Coronary artery (tissue), 2 donors: ENCODE measurements at regions not wholly inside any gene's neighbourhood (a gene's known extent, or its start where the extent isn't known, plus 50 kb on each side); places are given as distances from the start of the nearest gene placed in this dataset.

Source experiments
- DNase-seq: peaks from one replicate; pipeline ENCODE4 v3.0.0-alpha.2; 2017; ENCODE audit warnings: low spot score
- H3K27ac ChIP-seq, 2 donors: fragments of 200-600 bp; sonication (generic); one replicate each; pipeline ENCODE4 v1.5.1; 2016 to 2019
- H3K4me3 ChIP-seq: fragments of 200-600 bp; sonication (generic); 2 replicates; pipeline ENCODE4 v1.5.1; 2016; ENCODE audit warnings: mild to moderate bottlenecking, moderate library complexity
- TF ChIP-seq, protein P1 (sequence below): fragments of 200-600 bp; sonication (generic); IDR thresholded peaks from one replicate; pipeline ENCODE4 v1.5.1; 2019; ENCODE audit warnings: antibody characterized with exemption

DNA sequence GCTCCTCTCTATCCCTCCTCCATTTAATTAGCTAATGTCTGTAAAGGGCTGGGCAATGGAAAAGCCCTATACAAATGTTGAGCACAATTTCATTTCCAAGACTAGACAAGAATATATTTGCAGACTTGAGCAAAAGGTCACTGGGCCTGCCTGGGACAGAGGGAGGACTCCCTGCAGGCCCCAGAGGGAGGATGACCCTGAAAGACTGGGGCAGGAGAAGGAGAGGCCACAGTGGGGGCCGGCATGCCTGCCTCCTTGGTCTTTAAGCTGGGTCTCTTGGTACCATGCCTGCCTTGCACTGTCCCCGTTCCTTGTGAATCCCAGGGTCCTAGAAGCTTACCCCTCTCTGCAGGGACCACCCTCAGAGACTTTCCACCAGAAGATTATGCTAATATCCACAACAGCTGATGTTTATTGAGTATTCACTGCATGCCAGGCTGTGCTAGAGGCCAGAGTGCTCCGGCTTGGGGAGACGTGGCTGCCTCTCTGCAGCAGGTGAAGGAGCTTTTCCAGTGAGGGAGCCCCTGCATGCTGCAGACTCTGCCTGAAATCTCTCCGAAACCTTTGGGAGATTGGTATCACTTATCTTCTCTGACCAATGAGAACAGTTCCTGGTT lies 72.7 kb upstream of the HSPA9 start:
- TF ChIP-seq, protein P1, sequence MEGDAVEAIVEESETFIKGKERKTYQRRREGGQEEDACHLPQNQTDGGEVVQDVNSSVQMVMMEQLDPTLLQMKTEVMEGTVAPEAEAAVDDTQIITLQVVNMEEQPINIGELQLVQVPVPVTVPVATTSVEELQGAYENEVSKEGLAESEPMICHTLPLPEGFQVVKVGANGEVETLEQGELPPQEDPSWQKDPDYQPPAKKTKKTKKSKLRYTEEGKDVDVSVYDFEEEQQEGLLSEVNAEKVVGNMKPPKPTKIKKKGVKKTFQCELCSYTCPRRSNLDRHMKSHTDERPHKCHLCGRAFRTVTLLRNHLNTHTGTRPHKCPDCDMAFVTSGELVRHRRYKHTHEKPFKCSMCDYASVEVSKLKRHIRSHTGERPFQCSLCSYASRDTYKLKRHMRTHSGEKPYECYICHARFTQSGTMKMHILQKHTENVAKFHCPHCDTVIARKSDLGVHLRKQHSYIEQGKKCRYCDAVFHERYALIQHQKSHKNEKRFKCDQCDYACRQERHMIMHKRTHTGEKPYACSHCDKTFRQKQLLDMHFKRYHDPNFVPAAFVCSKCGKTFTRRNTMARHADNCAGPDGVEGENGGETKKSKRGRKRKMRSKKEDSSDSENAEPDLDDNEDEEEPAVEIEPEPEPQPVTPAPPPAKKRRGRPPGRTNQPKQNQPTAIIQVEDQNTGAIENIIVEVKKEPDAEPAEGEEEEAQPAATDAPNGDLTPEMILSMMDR = no peak
- no peak for DNase-seq
- H3K27ac ChIP-seq = no peak overlapping the region
- no peak overlapping the region for H3K4me3 ChIP-seq

DNA sequence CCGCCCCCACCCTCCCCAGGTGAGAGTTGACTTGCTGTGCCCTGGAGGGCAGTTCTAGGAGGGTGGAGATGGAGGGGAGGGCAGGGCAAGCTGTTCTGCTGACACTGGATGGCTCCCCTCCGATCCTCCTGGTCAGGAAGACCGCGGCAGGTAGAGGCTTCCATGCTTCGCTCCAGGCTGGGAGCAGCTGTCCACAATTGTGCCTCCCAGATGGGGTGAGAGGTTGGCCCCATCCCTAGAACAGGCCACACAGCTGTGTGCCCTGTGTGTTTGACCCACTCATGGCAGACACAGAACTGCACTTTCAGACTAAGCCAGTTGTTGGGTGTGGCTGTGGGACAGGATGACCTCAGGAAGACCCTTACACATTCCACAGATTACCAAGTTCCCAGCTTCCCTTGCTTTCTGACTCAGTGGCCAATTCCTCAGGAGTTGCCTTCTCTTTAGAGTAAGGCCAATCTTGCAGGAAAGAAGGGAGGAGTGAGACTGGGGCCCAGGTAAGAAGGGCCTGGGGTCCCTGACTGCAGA lies 72.1 kb upstream of the HSPA9 start:
- no peak overlapping the region for H3K4me3 ChIP-seq
- no peak overlapping the region for H3K27ac ChIP-seq
- TF ChIP-seq, protein P1 = no peak
- DNase-seq = no peak

DNA sequence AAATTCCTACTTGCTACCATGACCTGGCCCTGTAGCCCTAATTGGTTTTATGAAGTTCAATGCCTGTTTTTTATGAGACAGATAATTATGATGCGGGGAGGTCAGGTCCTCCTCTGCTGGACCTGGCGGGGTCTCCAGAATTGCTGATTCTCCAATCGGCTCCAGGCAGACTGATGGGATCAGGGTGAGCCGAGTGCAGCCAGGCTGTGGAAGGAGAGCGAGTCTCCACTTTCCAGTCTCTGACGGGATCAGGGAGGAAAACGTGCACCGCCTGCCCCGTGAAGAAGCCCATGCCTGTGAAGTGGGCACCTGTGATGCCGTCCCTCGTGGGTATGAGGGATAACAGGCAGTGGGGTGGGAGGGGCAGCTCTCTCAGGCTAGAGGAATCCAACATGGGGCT lies 71.5 kb upstream of the HSPA9 start:
- Histone ChIP-seq H3K27ac (no peak overlapping the region), H3K4me3 (no peak overlapping the region)
- DNase-seq = no peak
- TF ChIP-seq, protein P1 = no peak

DNA sequence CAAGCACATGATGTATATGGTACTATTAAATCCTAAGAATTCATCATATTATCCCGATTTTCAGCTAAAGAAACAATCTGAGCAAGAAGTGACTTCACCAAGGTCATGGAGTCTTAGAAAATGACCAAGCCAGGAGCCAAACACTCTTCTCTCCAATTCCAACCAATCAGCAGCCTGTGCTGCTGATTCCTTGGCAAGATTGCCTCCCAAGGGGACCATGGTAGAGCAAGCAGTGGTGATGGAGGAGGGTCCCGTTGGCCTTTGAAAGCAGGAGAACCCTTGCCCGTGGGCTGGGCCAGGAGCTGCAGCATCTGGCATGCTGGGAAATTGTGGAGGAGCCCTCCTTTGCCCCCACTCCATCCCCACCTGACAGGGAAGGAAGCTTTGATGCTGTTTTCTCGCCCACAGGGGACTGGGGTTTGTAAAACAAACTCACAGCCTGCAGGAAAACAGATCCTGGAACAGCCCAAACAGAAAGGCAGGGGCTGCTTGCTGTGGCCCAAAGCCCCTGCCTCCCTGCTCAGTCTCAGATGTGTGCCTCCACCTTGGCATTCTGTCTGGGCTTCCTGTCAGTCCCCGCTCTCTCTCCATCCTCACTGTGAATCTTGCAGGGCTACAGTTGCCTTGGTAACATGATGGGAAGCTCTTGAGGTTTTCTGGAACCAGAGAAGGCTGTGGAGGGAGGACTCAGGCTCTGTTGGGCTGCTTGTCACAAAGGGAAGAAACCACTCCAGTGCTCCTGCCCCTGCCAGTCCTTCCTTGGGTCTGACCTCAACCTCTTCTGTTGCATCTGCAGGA lies 70.8 kb upstream of the HSPA9 start:
- TF ChIP-seq, protein P1 = no peak
- Histone ChIP-seq H3K27ac (no peak overlapping the region), H3K4me3 (no peak overlapping the region)
- DNase-seq = no peak

DNA sequence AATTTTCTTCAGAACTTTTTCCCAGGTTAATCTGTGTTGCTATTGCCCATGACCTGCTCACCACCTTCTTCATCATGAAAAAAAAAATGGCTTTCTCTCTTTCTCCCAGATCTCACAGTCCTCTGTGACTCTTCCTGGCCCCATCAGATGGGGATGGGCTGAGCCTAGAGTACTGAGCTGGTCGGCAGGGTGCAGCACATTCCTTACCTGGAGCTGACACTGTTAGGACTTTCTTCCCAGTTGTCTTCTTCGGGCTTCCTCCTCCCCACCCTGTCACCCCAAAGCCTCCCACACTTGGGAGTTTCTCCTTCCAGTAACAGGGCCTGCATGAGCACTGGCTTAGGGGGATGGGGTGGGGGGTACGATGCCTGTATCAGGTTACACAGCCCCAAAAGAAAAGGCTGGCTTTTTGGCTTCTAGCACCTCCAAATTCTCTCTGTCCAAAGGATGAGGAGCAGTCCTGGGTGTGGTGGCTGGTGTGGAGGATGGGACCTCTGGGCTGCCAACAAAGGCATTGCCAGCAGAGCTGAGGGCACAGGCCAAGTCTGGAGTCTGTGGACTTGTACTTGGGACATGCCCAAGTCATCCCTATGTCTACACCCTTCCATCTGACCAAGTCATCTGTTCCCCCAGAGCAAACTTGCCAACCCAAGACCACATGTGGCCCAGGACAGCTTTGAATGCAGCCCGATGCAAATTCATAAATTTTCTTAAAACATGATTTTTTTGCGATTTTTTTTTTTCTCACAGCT lies 68.0 kb upstream of the HSPA9 start:
- TF ChIP-seq, protein P1 = no peak
- Histone ChIP-seq H3K27ac (no peak overlapping the region), H3K4me3 (no peak overlapping the region)
- no peak for DNase-seq

DNA sequence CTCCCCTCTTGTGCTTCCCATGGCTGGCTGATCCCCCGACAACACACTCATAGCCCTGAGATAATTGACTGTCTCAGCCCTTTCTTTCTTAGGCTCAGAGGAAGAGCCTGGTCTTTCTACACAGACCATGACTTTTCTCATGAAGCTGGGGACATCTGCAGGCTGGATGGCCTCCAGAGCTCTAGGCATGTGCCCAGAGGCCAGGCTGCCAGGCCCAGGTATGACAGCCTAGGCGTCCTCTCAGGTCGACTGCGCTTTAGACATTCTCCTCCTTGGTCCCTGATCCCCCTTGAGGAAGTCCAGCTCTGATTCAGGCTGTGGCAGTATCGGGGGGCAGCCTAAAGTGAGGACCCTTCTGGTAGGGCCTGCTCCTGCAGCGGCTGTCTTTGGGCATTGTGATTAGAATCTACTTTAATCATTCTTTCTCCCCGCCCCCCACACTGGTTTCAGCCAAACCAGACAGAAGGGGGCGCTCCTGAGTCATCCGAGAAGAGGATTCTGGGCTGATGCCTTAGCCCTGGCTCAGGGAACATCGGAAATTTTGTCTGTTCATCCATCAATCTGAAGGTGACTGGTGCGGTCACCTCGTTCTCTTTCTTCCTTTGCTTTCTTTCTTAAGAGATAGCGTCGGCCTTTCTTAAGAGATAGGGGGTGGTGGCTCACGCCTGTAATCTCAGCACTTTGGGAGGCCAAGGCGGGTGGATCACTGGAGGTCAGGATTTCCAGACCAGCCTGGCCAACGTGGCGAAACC lies 66.5 kb upstream of the HSPA9 start:
- DNase-seq = no peak
- H3K27ac ChIP-seq = no peak overlapping the region
- TF ChIP-seq, protein P1 = no peak

More for the DNA sequence above, 66.5 kb upstream of the HSPA9 start:
- H3K4me3 ChIP-seq = no peak overlapping the region
